ENCODE measurements at regions not wholly inside any gene's neighbourhood (a gene's known extent, or its start where the extent isn't known, plus 50 kb on each side); places are given as distances from the start of the nearest gene placed in this dataset.

DNA sequence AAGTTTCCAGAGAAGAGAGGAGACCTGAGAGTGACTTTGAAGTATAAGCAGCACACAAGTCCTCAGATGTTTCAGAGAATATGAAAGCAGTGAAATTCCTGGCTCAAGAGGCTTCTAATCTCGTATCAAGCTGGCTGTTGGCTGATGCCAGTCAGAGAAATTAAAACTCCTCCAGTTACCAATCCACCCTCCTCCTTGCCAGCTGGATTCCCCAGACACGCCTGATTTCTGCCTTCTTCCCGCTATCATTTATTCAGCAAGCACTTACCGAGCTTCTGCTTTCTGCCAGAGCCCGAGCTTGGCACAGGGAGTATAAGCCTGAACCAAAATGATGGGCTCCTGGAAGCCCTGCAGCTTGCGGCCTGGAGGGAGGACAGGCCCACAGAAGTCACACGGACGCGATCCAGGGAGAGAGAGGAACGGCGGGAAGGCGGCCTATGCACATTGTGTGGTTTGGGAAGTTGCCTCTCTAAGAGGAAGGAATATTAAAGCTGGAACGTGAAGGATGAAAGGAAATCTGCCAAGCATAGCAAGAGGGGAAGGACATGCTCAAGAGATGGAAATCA lies 102.4 kb upstream of the TBL1X start:
- no peak overlapping the region for H2AFZ ChIP-seq (ENCODE audit: low read depth, low read length)
- no peaks in the 10 kb centered on the region for H3K4me1 ChIP-seq (ENCODE audit: low read length)
- no peak overlapping the region for H3K4me3 ChIP-seq (ENCODE audit: low read length)
- H3K27ac ChIP-seq (ENCODE audit: low read length) = no peak overlapping the region
- no peaks in the 10 kb centered on the region for H3K9me3 ChIP-seq (ENCODE audit: insufficient read depth, low read length)
- H4K20me1 ChIP-seq (ENCODE audit: insufficient read depth, low read length) = no peaks in the 10 kb centered on the region
- no peak overlapping the region for H3K4me2 ChIP-seq (ENCODE audit: low read length)
- no peak overlapping the region for H3K9ac ChIP-seq (ENCODE audit: low read length)
- no peaks in the 10 kb centered on the region; the same call in 1 of the 2 replicates for H3K27me3 ChIP-seq (ENCODE audit: low read depth, low read length)
- no peaks in the 10 kb centered on the region for H3K36me3 ChIP-seq (replicated peaks; ENCODE audit: low read depth, low read length)
- no peaks in the 10 kb centered on the region for H3K79me2 ChIP-seq (ENCODE audit: low read length)
- TF ChIP-seq, protein P1, sequence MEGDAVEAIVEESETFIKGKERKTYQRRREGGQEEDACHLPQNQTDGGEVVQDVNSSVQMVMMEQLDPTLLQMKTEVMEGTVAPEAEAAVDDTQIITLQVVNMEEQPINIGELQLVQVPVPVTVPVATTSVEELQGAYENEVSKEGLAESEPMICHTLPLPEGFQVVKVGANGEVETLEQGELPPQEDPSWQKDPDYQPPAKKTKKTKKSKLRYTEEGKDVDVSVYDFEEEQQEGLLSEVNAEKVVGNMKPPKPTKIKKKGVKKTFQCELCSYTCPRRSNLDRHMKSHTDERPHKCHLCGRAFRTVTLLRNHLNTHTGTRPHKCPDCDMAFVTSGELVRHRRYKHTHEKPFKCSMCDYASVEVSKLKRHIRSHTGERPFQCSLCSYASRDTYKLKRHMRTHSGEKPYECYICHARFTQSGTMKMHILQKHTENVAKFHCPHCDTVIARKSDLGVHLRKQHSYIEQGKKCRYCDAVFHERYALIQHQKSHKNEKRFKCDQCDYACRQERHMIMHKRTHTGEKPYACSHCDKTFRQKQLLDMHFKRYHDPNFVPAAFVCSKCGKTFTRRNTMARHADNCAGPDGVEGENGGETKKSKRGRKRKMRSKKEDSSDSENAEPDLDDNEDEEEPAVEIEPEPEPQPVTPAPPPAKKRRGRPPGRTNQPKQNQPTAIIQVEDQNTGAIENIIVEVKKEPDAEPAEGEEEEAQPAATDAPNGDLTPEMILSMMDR (IDR thresholded peaks at IDR 0.05; ENCODE audit: low read depth, low read length) = no peak
- TF ChIP-seq EZH2phosphoT487 (IDR thresholded peaks at IDR 0.05; ENCODE audit: low read depth) = no peak

DNA sequence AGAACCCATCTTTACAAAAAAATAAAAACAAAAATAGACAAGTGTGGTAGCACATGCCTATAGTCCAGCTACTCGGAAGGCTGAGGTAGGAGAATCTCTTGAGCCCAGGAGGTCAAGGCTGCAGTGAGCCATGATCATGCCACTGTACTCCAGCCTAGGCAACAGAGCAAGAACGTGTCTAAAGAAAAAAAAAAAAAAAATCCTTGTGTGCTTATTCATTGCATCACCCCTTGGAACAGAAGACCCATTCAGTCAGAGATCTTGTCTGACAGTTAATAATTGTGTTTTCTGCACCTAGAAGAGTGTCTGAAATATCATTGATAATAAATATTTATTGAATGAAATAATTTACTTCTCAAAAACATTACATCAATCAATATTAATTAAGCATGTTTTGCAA lies 97.4 kb upstream of the TBL1X start:
- H4K20me1 ChIP-seq (ENCODE audit: insufficient read depth, low read length) = no peaks in the 10 kb centered on the region
- no peak overlapping the region for H3K27ac ChIP-seq (ENCODE audit: low read length)
- H3K36me3 ChIP-seq (replicated peaks; ENCODE audit: low read depth, low read length) = no peaks in the 10 kb centered on the region
- H3K4me3 ChIP-seq (ENCODE audit: low read length) = no peak overlapping the region
- H2AFZ ChIP-seq (ENCODE audit: low read depth, low read length) = no peak overlapping the region
- H3K9me3 ChIP-seq (ENCODE audit: insufficient read depth, low read length) = no peaks in the 10 kb centered on the region
- H3K4me2 ChIP-seq (ENCODE audit: low read length) = no peak overlapping the region
- H3K27me3 ChIP-seq (ENCODE audit: low read depth, low read length) = no peaks in the 10 kb centered on the region; the same call in 1 of the 2 replicates
- TF ChIP-seq EZH2phosphoT487 (IDR thresholded peaks at IDR 0.05; ENCODE audit: low read depth) = no peak
- TF ChIP-seq, protein P1 (IDR thresholded peaks at IDR 0.05; ENCODE audit: low read depth, low read length) = no peak
- H3K79me2 ChIP-seq (ENCODE audit: low read length) = no peaks in the 10 kb centered on the region
- no peak overlapping the region for H3K9ac ChIP-seq (ENCODE audit: low read length)
- no peaks in the 10 kb centered on the region for H3K4me1 ChIP-seq (ENCODE audit: low read length)

DNA sequence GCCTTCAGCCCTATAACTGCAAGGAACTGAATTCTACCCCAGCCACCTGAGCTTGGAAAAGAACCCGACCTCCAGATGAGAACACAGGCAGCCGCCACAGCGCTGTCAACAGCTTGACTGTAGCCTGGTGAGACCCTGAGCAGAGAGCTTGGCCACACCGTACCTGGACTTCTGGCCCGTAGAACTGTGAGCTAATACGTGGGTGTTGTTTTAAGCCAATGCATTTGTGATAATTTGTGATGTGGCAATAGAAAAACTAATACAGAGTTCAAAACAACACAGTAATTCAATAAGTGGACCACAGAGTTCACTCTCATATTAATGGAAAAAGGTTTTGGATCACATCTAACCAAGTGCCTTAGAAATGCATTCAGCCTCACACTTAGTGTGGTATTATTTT lies 96.6 kb upstream of the TBL1X start:
- H3K4me1 ChIP-seq (ENCODE audit: low read length) = no peaks in the 10 kb centered on the region
- no peaks in the 10 kb centered on the region; the same call in 1 of the 2 replicates for H3K27me3 ChIP-seq (ENCODE audit: low read depth, low read length)
- H3K4me3 ChIP-seq (ENCODE audit: low read length) = no peak overlapping the region
- no peak overlapping the region for H3K4me2 ChIP-seq (ENCODE audit: low read length)
- no peak overlapping the region for H3K9ac ChIP-seq (ENCODE audit: low read length)
- TF ChIP-seq, protein P1 (IDR thresholded peaks at IDR 0.05; ENCODE audit: low read depth, low read length) = no peak
- no peak for TF ChIP-seq EZH2phosphoT487 (IDR thresholded peaks at IDR 0.05; ENCODE audit: low read depth)
- no peaks in the 10 kb centered on the region for H3K79me2 ChIP-seq (ENCODE audit: low read length)
- H3K27ac ChIP-seq (ENCODE audit: low read length) = no peak overlapping the region
- no peaks in the 10 kb centered on the region for H4K20me1 ChIP-seq (ENCODE audit: insufficient read depth, low read length)
- no peak overlapping the region for H2AFZ ChIP-seq (ENCODE audit: low read depth, low read length)
- H3K9me3 ChIP-seq (ENCODE audit: insufficient read depth, low read length) = no peaks in the 10 kb centered on the region
- no peaks in the 10 kb centered on the region for H3K36me3 ChIP-seq (replicated peaks; ENCODE audit: low read depth, low read length)

DNA sequence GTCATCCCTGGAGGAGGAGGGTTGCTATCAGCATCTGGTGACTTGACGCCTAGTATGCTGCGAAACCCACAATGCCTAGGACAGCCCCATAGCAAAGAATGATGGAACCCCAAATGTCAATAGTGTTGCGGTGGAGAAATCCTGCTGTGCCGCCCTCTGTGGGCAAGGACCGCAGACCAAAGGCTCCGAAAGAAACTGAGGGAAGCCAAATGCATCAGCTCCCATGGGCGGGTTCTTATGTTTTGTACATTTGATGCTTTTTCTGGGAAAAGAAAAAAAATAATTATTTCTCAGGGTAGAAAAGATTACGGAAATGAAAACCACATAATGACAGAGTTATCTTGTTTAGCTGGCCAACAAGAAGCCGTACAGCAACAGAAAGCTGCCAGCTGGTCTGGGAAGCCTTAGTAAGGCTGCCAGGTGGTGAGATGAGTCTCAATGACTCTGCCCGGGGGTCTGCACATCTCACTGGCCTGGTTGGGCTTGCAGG lies 95.0 kb upstream of the TBL1X start:
- Histone ChIP-seq H3K27me3 (ENCODE audit: low read depth, low read length) (no peaks in the 10 kb centered on the region; the same call in 1 of the 2 replicates), H3K9me3 (ENCODE audit: insufficient read depth, low read length) (no peaks in the 10 kb centered on the region), H2AFZ (ENCODE audit: low read depth, low read length) (no peak overlapping the region), H3K4me2 (ENCODE audit: low read length) (no peak overlapping the region), H3K4me3 (ENCODE audit: low read length) (no peak overlapping the region), H4K20me1 (ENCODE audit: insufficient read depth, low read length) (no peaks in the 10 kb centered on the region), H3K4me1 (ENCODE audit: low read length) (no peaks in the 10 kb centered on the region), H3K36me3 (replicated peaks; ENCODE audit: low read depth, low read length) (no peaks in the 10 kb centered on the region), H3K9ac (ENCODE audit: low read length) (no peak overlapping the region), H3K79me2 (ENCODE audit: low read length) (no peaks in the 10 kb centered on the region), H3K27ac (ENCODE audit: low read length) (no peak overlapping the region)
- TF ChIP-seq, protein P1 (IDR thresholded peaks at IDR 0.05; ENCODE audit: low read depth, low read length) = no peak
- no peak for TF ChIP-seq EZH2phosphoT487 (IDR thresholded peaks at IDR 0.05; ENCODE audit: low read depth)
